ENCODE measurements at regions not wholly inside any gene's neighbourhood (a gene's known extent, or its start where the extent isn't known, plus 50 kb on each side); places are given as distances from the start of the nearest gene placed in this dataset.

- no peak for DNase-seq (ENCODE audit: low spot score)
Observed at GRCh38 chr5:98065261-98065909, 708.1 kb upstream of the RGMB start.

- DNase-seq (ENCODE audit: low spot score): no peak
Observed at GRCh38 chr5:98066910-98067309, 706.6 kb upstream of the RGMB start.

- DNase-seq (ENCODE audit: low spot score): no peak
Observed at GRCh38 chr5:98069876-98070512, 703.5 kb upstream of the RGMB start.

GRCh38 chr5:98072921-98073320 lies 700.5 kb upstream of the RGMB start:
- DNase-seq (ENCODE audit: low spot score): no peak

GRCh38 chr5:98076501-98076900 lies 697.0 kb upstream of the RGMB start:
- DNase-seq (ENCODE audit: low spot score): no peak

GRCh38 chr5:98085593-98085992 lies 687.9 kb upstream of the RGMB start:
- no peak for DNase-seq (ENCODE audit: low spot score)

- no peak for DNase-seq (ENCODE audit: low spot score)
Observed at GRCh38 chr5:98095072-98095471, 678.4 kb upstream of the RGMB start.

GRCh38 chr5:98096155-98096554 lies 677.3 kb upstream of the RGMB start:
- no peak for DNase-seq (ENCODE audit: low spot score)

- no peak for DNase-seq (ENCODE audit: low spot score)
Observed at GRCh38 chr5:98099448-98100105, 673.9 kb upstream of the RGMB start.

- no peak for DNase-seq (ENCODE audit: low spot score)
Observed at GRCh38 chr5:98101131-98101530, 672.3 kb upstream of the RGMB start.

- DNase-seq (ENCODE audit: low spot score): no peak
Observed at GRCh38 chr5:98102936-98103335, 670.5 kb upstream of the RGMB start.

GRCh38 chr5:98103807-98104206 lies 669.7 kb upstream of the RGMB start:
- DNase-seq (ENCODE audit: low spot score): no peak

- DNase-seq (ENCODE audit: low spot score): no peak
Observed at GRCh38 chr5:98104454-98105188, 668.8 kb upstream of the RGMB start.

GRCh38 chr5:98105681-98106080 lies 667.8 kb upstream of the RGMB start:
- no peak for DNase-seq (ENCODE audit: low spot score)

GRCh38 chr5:98106116-98107031 lies 667.1 kb upstream of the RGMB start:
- no peak for DNase-seq (ENCODE audit: low spot score)

- DNase-seq (ENCODE audit: low spot score): no peak
Observed at GRCh38 chr5:98108497-98108896, 665.0 kb upstream of the RGMB start.

- DNase-seq (ENCODE audit: low spot score): no peak
Observed at GRCh38 chr5:98109561-98110006, 663.9 kb upstream of the RGMB start.

GRCh38 chr5:98110282-98110691 lies 663.2 kb upstream of the RGMB start:
- no peak for DNase-seq (ENCODE audit: low spot score)

- no peak for DNase-seq (ENCODE audit: low spot score)
Observed at GRCh38 chr5:98110791-98111190, 662.7 kb upstream of the RGMB start.

GRCh38 chr5:98111686-98112085 lies 661.8 kb upstream of the RGMB start:
- no peak for DNase-seq (ENCODE audit: low spot score)
